ENCODE measurements at regions not wholly inside any gene's neighbourhood (a gene's known extent, or its start where the extent isn't known, plus 50 kb on each side); places are given as distances from the start of the nearest gene placed in this dataset.

DNA sequence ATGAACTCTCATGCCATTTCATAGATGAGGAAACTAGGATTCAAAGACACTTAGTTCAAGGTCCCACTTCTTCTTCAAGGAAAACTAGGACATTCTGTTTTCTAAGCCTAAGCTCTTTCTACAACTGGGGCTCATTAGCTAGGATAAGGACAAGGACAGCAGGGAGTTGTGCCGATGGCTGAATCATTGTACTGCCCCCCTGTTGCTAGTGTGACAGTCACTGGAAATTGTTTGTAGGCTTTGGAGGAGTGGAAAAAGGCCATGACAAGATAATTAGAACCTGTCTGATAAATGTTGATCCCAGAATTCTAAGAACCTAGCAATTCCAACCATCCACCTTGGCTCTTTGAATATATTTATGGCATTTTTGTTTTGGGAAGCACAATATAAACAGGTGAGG, 445.7 kb downstream of the CDH8 start:
- TF ChIP-seq, protein P1, sequence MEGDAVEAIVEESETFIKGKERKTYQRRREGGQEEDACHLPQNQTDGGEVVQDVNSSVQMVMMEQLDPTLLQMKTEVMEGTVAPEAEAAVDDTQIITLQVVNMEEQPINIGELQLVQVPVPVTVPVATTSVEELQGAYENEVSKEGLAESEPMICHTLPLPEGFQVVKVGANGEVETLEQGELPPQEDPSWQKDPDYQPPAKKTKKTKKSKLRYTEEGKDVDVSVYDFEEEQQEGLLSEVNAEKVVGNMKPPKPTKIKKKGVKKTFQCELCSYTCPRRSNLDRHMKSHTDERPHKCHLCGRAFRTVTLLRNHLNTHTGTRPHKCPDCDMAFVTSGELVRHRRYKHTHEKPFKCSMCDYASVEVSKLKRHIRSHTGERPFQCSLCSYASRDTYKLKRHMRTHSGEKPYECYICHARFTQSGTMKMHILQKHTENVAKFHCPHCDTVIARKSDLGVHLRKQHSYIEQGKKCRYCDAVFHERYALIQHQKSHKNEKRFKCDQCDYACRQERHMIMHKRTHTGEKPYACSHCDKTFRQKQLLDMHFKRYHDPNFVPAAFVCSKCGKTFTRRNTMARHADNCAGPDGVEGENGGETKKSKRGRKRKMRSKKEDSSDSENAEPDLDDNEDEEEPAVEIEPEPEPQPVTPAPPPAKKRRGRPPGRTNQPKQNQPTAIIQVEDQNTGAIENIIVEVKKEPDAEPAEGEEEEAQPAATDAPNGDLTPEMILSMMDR (IDR thresholded peaks at IDR 0.05), result no peak
- TF ChIP-seq POLR2A (IDR thresholded peaks at IDR 0.05), result no peak

Data from testis (tissue), 2 donors.